Ishikawa (cell line): ENCODE measurements at regions not wholly inside any gene's neighbourhood (a gene's known extent, or its start where the extent isn't known, plus 50 kb on each side); places are given as distances from the start of the nearest gene placed in this dataset.

Experiments
- CEBPB ChIP-seq: IDR thresholded peaks from 2 replicates; pipeline ENCODE4 v1.6.1; 2012
- CREB1 ChIP-seq: IDR thresholded peaks from 2 replicates; pipeline ENCODE4 v1.6.1; 2012; ENCODE audit warnings: low read depth
- EGR1 ChIP-seq: IDR thresholded peaks from 2 replicates; pipeline ENCODE4 v1.6.1; 2012
- EP300 ChIP-seq: IDR thresholded peaks from 2 replicates; pipeline ENCODE4 v1.6.1; 2012; ENCODE audit warnings: borderline replicate concordance
- FOXM1 ChIP-seq: IDR thresholded peaks from 2 replicates; pipeline ENCODE4 v1.6.1; 2012; ENCODE audit warnings: low read depth, borderline replicate concordance
- MAX ChIP-seq: IDR thresholded peaks from 2 replicates; pipeline ENCODE4 v1.6.1; 2012
- NFIC ChIP-seq: IDR thresholded peaks from 2 replicates; pipeline ENCODE4 v1.6.1; 2012
- RAD21 ChIP-seq: IDR thresholded peaks from 2 replicates; pipeline ENCODE4 v1.6.1; 2012; ENCODE audit warnings: low read depth
- TAF1 ChIP-seq: IDR thresholded peaks from 2 replicates; pipeline ENCODE4 v1.6.1; 2012; ENCODE audit warnings: low read depth, mild to moderate bottlenecking
- TCF12 ChIP-seq: IDR thresholded peaks from 2 replicates; pipeline ENCODE4 v1.6.1; 2012; ENCODE audit warnings: low read depth
- TEAD4 ChIP-seq: IDR thresholded peaks from 2 replicates; pipeline ENCODE4 v1.6.1; 2012
- YY1 ChIP-seq: IDR thresholded peaks from 2 replicates; pipeline ENCODE4 v1.6.1; 2012; ENCODE audit warnings: low read depth
- ZBTB7A ChIP-seq: IDR thresholded peaks from 2 replicates; pipeline ENCODE4 v1.6.1; 2012; ENCODE audit warnings: low read depth
- TF ChIP-seq, protein P1 (sequence below): IDR thresholded peaks from 2 replicates; pipeline ENCODE4 v1.6.1; 2012
- TF ChIP-seq, protein P2 (sequence below): IDR thresholded peaks from 2 replicates; pipeline ENCODE4 v1.6.1; 2012; ENCODE audit warnings: low read depth, mild to moderate bottlenecking

DNA sequence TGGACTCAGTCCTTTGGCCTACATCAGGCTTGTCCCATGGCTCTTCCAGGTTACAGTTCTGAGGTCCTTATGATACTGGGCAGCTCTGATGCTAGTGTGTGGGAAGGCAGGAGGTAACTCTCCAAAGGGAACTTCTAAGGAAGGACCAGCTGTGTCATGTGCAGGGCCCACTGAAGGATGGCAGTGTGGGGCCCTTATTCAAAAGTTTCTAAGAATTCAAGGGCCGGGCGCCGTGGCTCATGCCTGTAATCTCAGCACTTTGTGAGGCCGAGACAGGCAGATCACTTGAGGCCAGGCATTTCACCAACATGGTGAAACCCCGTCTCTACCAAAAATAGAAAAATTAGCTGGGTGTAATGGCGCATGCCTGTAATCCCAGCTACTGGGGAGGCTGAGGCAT is 254.2 kb upstream of the HABP2 start:
- no peak for TF ChIP-seq TCF12
- TF ChIP-seq, protein P1, sequence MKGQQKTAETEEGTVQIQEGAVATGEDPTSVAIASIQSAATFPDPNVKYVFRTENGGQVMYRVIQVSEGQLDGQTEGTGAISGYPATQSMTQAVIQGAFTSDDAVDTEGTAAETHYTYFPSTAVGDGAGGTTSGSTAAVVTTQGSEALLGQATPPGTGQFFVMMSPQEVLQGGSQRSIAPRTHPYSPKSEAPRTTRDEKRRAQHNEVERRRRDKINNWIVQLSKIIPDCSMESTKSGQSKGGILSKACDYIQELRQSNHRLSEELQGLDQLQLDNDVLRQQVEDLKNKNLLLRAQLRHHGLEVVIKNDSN, result no peak
- no peak for TF ChIP-seq YY1
- no peak for TF ChIP-seq TAF1
- TF ChIP-seq MAX, result no peak
- TF ChIP-seq CREB1, result no peak
- TF ChIP-seq NFIC, result no peak
- TF ChIP-seq FOXM1, result no peak
- TF ChIP-seq TEAD4, result no peak
- TF ChIP-seq, protein P2, sequence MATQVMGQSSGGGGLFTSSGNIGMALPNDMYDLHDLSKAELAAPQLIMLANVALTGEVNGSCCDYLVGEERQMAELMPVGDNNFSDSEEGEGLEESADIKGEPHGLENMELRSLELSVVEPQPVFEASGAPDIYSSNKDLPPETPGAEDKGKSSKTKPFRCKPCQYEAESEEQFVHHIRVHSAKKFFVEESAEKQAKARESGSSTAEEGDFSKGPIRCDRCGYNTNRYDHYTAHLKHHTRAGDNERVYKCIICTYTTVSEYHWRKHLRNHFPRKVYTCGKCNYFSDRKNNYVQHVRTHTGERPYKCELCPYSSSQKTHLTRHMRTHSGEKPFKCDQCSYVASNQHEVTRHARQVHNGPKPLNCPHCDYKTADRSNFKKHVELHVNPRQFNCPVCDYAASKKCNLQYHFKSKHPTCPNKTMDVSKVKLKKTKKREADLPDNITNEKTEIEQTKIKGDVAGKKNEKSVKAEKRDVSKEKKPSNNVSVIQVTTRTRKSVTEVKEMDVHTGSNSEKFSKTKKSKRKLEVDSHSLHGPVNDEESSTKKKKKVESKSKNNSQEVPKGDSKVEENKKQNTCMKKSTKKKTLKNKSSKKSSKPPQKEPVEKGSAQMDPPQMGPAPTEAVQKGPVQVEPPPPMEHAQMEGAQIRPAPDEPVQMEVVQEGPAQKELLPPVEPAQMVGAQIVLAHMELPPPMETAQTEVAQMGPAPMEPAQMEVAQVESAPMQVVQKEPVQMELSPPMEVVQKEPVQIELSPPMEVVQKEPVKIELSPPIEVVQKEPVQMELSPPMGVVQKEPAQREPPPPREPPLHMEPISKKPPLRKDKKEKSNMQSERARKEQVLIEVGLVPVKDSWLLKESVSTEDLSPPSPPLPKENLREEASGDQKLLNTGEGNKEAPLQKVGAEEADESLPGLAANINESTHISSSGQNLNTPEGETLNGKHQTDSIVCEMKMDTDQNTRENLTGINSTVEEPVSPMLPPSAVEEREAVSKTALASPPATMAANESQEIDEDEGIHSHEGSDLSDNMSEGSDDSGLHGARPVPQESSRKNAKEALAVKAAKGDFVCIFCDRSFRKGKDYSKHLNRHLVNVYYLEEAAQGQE, result no peak
- TF ChIP-seq EGR1, result no peak
- no peak for TF ChIP-seq EP300
- no peak for TF ChIP-seq ZBTB7A

GRCh38 chr10:113300201-113300600 is 252.7 kb upstream of the HABP2 start:
- no peak for TF ChIP-seq CEBPB
- TF ChIP-seq NFIC, result no peak
- TF ChIP-seq EP300, result no peak
- no peak for TF ChIP-seq ZBTB7A
- TF ChIP-seq, protein P1, result no peak
- TF ChIP-seq CREB1, result no peak
- no peak for TF ChIP-seq TAF1
- no peak for TF ChIP-seq TEAD4
- TF ChIP-seq, protein P2, result no peak
- no peak for TF ChIP-seq MAX
- no peak for TF ChIP-seq FOXM1
- TF ChIP-seq EGR1, result no peak
- no peak for TF ChIP-seq RAD21
- no peak for TF ChIP-seq YY1
- no peak for TF ChIP-seq TCF12

DNA sequence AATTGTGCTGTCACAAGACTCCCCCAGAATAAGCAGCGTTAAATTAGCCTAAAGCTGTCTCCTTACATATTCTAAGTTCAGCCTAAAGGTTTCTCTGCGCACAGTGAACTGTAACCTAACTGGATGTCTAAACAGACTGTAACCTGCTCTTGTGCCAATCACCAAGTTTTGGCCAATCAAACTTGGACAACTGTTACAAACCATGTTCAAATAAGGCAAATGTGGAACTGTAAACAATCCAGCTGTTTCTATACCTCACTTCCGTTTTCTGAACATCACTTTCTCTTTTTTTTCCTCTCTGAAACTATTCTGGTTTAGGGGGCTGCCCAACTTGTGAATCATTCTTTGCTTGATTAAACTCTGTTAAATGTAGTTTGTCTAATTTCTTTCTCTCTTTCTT is 252.2 kb upstream of the HABP2 start:
- TF ChIP-seq, protein P1, result no peak
- TF ChIP-seq, protein P2, result no peak
- TF ChIP-seq ZBTB7A, result no peak
- no peak for TF ChIP-seq EP300
- no peak for TF ChIP-seq TAF1
- no peak for TF ChIP-seq CREB1
- TF ChIP-seq NFIC, result no peak
- TF ChIP-seq CEBPB, result no peak
- TF ChIP-seq RAD21, result no peak
- no peak for TF ChIP-seq MAX
- TF ChIP-seq FOXM1, result no peak
- no peak for TF ChIP-seq TEAD4
- TF ChIP-seq TCF12, result no peak
- no peak for TF ChIP-seq YY1
- TF ChIP-seq EGR1, result no peak

DNA sequence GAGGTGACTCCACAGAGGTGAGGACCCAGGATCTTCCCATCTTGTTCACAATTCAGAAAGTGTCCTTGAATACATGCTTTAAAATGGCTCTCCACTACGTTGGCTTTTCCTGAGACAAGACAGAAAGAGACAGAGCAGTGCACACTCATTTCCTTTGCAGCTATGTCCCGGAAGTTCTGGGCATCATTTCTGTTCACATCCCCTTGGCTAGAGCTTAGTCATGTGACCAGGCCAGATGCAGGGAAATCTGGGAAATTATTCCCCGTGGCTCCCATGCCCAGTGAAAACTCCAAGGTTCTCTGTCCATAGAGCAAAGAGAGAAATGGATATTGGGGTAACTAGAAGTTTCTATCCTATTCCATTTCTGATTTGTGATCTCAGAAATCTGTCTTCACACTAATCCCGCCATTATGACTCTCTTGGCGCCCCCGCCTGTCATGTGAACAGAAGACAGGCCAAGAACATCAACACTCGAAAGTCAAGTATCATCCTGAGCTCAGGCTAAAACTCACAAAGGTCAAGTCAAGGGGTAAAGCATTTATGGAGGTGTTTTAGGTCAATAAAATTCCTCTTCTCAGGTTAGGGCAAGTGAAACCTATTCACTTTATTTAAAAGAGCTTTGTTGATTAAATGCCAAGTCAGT is 251.4 kb upstream of the HABP2 start:
- no peak for TF ChIP-seq EP300
- TF ChIP-seq TCF12, result no peak
- TF ChIP-seq RAD21, result peak; percentile 7; the same call in 1 of the 2 replicates
- TF ChIP-seq, protein P1, result peak; percentile 44; the same call in 1 of the 2 replicates
- TF ChIP-seq ZBTB7A, result no peak
